ENCODE measurements at regions not wholly inside any gene's neighbourhood (a gene's known extent, or its start where the extent isn't known, plus 50 kb on each side); places are given as distances from the start of the nearest gene placed in this dataset.

DNA sequence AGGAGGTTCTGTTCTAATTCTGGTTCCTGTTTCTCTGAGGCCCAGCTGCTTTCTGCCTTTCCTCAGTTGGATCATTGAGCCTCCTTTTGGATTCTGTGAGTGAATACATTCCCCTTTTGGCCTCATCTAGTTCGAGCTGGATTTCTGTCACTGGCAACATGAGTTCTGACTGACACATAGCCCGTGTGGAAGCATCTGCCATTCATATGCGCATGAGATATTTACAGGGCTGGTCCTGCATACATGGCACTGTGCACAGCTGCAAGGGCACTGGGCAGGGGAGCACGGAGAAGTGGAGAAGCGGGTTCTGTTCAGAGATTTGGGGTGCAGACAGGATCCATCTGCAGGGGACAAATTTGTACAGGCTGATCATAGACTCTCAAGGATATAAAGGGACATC is 352.8 kb downstream of the RPS24 start:
- no peaks in the 10 kb centered on the region for H3K36me3 ChIP-seq
- H3K27ac ChIP-seq: no peak overlapping the region
- no peak overlapping the region for H3K4me3 ChIP-seq
- H3K27me3 ChIP-seq: peaks cover 0 to 3% (median 0%) of the 10 kb centered on the region in 7 donors
- peaks cover 0 to 4% (median 0%) of the 10 kb centered on the region in 9 donors for H3K4me1 ChIP-seq
- no peak for ATAC-seq
- TF ChIP-seq, protein P1, sequence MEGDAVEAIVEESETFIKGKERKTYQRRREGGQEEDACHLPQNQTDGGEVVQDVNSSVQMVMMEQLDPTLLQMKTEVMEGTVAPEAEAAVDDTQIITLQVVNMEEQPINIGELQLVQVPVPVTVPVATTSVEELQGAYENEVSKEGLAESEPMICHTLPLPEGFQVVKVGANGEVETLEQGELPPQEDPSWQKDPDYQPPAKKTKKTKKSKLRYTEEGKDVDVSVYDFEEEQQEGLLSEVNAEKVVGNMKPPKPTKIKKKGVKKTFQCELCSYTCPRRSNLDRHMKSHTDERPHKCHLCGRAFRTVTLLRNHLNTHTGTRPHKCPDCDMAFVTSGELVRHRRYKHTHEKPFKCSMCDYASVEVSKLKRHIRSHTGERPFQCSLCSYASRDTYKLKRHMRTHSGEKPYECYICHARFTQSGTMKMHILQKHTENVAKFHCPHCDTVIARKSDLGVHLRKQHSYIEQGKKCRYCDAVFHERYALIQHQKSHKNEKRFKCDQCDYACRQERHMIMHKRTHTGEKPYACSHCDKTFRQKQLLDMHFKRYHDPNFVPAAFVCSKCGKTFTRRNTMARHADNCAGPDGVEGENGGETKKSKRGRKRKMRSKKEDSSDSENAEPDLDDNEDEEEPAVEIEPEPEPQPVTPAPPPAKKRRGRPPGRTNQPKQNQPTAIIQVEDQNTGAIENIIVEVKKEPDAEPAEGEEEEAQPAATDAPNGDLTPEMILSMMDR (IDR thresholded peaks at IDR 0.05): no peak
- DNase-seq: no peak
- H3K9me3 ChIP-seq: no peaks in the 10 kb centered on the region
- intact Hi-C loops (cut with DNase I): no loop called here
- WGBS, 2 donors: 81 to 82% methylated on average over 5 of the region's 5 CpGs

DNA sequence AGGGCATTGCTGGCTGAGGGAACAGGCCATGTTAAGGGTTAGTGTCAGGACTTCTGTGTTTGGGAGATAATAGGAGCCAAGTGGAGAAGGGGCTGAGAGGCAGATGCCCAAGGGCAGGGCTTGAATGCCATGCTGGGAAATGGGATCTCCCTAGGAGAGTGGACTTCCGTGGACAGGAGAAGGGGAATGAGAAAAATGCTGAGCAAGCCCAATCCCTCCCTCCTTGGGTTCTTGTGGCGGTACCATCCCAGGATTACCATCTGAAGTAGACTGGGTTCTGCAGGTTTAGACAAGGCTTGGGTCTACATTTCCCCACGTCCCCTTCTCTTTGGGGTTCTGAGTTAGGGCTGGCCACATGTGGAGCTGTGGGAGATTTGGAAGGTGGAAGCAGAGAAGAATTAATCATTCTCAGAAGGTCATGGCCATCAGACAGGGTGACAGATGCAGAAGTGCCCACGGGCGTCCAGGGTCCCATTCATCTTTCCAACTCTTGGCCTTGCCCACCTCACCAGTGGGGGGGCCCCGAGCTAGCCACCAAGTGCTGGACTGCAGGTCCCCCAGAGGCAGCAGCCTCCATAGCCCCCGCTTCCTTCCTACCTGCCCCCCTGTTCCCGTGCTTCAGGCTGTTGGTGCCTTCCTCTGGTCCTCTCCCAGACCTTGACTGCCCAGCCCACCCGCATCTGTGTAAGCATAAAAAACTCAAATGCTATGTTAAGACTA is 354.8 kb downstream of the RPS24 start:
- H3K4me3 ChIP-seq: no peak overlapping the region
- no peaks in the 10 kb centered on the region for H3K27me3 ChIP-seq
- intact Hi-C loops (cut with DNase I): no loop called here
- TF ChIP-seq, protein P1 (IDR thresholded peaks at IDR 0.05): no peak
- ATAC-seq (no peak), DNase-seq (no peak)
- H3K27ac ChIP-seq: no peak overlapping the region
- 85 to 86% methylated on average over 9 of the region's 9 CpGs for WGBS, 2 donors
- no peaks in the 10 kb centered on the region for H3K9me3 ChIP-seq
- no peaks in the 10 kb centered on the region for H3K36me3 ChIP-seq
- peaks cover 0 to 4% (median 0%) of the 10 kb centered on the region in 9 donors for H3K4me1 ChIP-seq

DNA sequence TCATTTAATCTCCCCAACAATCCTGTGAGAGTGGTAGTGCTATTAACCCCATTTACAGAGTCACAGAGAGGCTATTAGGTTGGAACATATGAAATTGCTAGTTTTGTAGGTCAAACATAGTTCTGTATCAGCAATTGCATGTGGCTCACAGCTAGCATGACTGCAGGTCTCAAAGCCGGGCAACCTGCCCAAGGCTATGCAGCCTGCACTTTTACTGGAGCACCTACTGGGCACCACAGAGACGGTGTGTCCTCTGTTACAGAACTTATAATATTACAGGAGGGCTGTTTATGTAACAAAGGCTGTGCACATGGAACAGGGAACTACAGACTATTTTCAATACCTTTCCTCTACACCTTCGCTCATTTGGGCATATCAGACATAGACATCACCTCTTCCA is 355.8 kb downstream of the RPS24 start:
- no peaks in the 10 kb centered on the region for H3K27me3 ChIP-seq
- 86 to 88% methylated on average over 3 of the region's 3 CpGs for WGBS, 2 donors
- no peaks in the 10 kb centered on the region for H3K36me3 ChIP-seq
- TF ChIP-seq, protein P1 (IDR thresholded peaks at IDR 0.05): no peak
- no peaks in the 10 kb centered on the region for H3K9me3 ChIP-seq
- H3K27ac ChIP-seq: no peak overlapping the region
- H3K4me3 ChIP-seq: no peak overlapping the region
- H3K4me1 ChIP-seq: peaks cover 0 to 4% (median 0%) of the 10 kb centered on the region in 9 donors
- intact Hi-C loops (cut with DNase I): no loop called here
- ATAC-seq (peak in 1 of 8 donors; percentile 26), DNase-seq (no peak)

DNA sequence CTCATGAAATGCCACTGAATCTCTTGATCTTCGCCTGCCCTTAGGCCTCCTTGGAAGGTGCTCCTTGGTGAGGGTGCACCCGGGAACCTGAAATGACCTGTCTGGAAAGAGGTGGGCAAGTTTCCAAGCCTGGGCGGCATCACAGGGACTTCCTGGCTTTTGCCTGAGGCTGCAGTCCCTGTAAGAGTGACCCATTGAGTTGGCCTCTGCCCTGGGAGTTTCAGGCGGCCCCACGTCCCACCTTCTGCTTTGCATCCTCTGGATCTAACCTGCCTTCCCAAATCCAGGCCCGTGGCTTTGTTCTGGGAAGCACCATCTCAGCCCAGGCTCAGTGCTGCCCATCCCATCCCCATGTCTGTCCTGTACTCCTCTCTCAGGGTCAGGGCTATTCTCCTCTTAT is 356.4 kb downstream of the RPS24 start:
- Histone ChIP-seq H3K9me3 (no peaks in the 10 kb centered on the region), H3K4me3 (no peak overlapping the region), H3K4me1 (peaks cover 0 to 4% (median 0%) of the 10 kb centered on the region in 9 donors), H3K27me3 (no peaks in the 10 kb centered on the region), H3K27ac (no peak overlapping the region), H3K36me3 (no peaks in the 10 kb centered on the region)
- ATAC-seq (no peak), DNase-seq (no peak)
- 87 to 89% methylated on average over 6 of the region's 6 CpGs for WGBS, 2 donors
- intact Hi-C loops (cut with DNase I): no loop called here
- TF ChIP-seq, protein P1 (IDR thresholded peaks at IDR 0.05): no peak
